Trophoblast cell (in vitro differentiated cells and primary cell): ENCODE measurements at regions not wholly inside any gene's neighbourhood (a gene's known extent, or its start where the extent isn't known, plus 50 kb on each side); places are given as distances from the start of the nearest gene placed in this dataset.
"Not testable (repeated sequence)": the region's sequence is repeated elsewhere in the genome, so short reads cannot be mapped to it uniquely, and the experiment has no call there.

ENCODE experiments used
- DNase-seq, 2 donors: peaks; one replicate each; pipeline ENCODE4 v3.0.0-alpha.2; 2016
- H2AFZ ChIP-seq: 2 replicates; pipeline ENCODE4 v1.6.1; 2013; ENCODE audit warnings: low read length, moderate library complexity, mild to moderate bottlenecking; ENCODE audit not compliant: insufficient read depth, poor library complexity
- H2AK5ac ChIP-seq: 2 replicates; pipeline ENCODE4 v1.6.1; 2013; ENCODE audit warnings: mild to moderate bottlenecking, low read length
- H2BK120ac ChIP-seq: 2 replicates; pipeline ENCODE4 v1.6.1; 2013; ENCODE audit warnings: low read length, mild to moderate bottlenecking, moderate library complexity; ENCODE audit not compliant: insufficient read depth, poor library complexity
- H2BK12ac ChIP-seq: 2 replicates; pipeline ENCODE4 v1.6.1; 2013; ENCODE audit warnings: mild to moderate bottlenecking, low read length, moderate library complexity
- H2BK5ac ChIP-seq: 2 replicates; pipeline ENCODE4 v1.6.1; 2013; ENCODE audit warnings: low read length, low read depth, moderate library complexity, mild to moderate bottlenecking; ENCODE audit not compliant: poor library complexity
- H3K14ac ChIP-seq: 2 replicates; pipeline ENCODE4 v1.6.1; 2013; ENCODE audit warnings: mild to moderate bottlenecking, low read length
- H3K18ac ChIP-seq: 2 replicates; pipeline ENCODE4 v1.6.1; 2013; ENCODE audit warnings: mild to moderate bottlenecking, low read length
- H3K23ac ChIP-seq: 2 replicates; pipeline ENCODE4 v1.6.1; 2013; ENCODE audit warnings: low read length
- H3K27ac ChIP-seq: 2 replicates; pipeline ENCODE4 v1.5.1; 2013; ENCODE audit warnings: low read depth, mild to moderate bottlenecking, inconsistent platforms, low read length, moderate library complexity
- H3K27me3 ChIP-seq: 2 replicates; pipeline ENCODE4 v1.6.1; 2013; ENCODE audit warnings: inconsistent platforms, mild to moderate bottlenecking, low read length, moderate library complexity; ENCODE audit not compliant: insufficient read depth
- H3K36me3 ChIP-seq, 2 experiments: 1 replicate in 1 of 2; 2 replicates in 1 of 2; pipeline ENCODE4 v1.6.1; 2013; ENCODE audit warnings: low read length in 2 of 2, mild to moderate bottlenecking in 2 of 2, moderate library complexity in 1 of 2; ENCODE audit not compliant: insufficient read depth in 2 of 2, control insufficient read depth in 1 of 2
- H3K4ac ChIP-seq: 2 replicates; pipeline ENCODE4 v1.6.1; 2013; ENCODE audit warnings: low read depth, mild to moderate bottlenecking, low read length, moderate library complexity
- H3K4me1 ChIP-seq, 2 experiments: 1 replicate in 1 of 2; 2 replicates in 1 of 2; pipeline ENCODE4 v1.6.1; 2013; ENCODE audit warnings: low read length in 2 of 2, mild to moderate bottlenecking in 2 of 2, moderate library complexity in 1 of 2; ENCODE audit not compliant: insufficient read depth in 2 of 2, control insufficient read depth in 1 of 2
- H3K4me2 ChIP-seq: 2 replicates; pipeline ENCODE4 v1.6.1; 2013; ENCODE audit warnings: inconsistent platforms, mild to moderate bottlenecking, low read length, moderate library complexity
- H3K4me3 ChIP-seq: 2 replicates; pipeline ENCODE4 v1.5.1; 2013; ENCODE audit warnings: mild to moderate bottlenecking, low read depth, low read length, inconsistent platforms
- H3K79me1 ChIP-seq: one replicate; pipeline ENCODE4 v1.6.1; 2013; ENCODE audit warnings: low read length
- H3K79me2 ChIP-seq: 2 replicates; pipeline ENCODE4 v1.6.1; 2013; ENCODE audit warnings: low read length, mild to moderate bottlenecking; ENCODE audit not compliant: control insufficient read depth, insufficient read depth, poor library complexity
- H3K9ac ChIP-seq: 2 replicates; pipeline ENCODE4 v1.6.1; 2013; ENCODE audit warnings: mild to moderate bottlenecking, low read length
- H3K9me3 ChIP-seq: 2 replicates; pipeline ENCODE4 v1.6.1; 2013; ENCODE audit warnings: low read depth, mild to moderate bottlenecking, control low read depth, inconsistent platforms, low read length; ENCODE audit not compliant: insufficient read depth
- H4K12ac ChIP-seq: 2 replicates; pipeline ENCODE4 v1.6.1; 2013; ENCODE audit warnings: low read depth, mild to moderate bottlenecking, low read length, moderate library complexity
- H4K8ac ChIP-seq: 2 replicates; pipeline ENCODE4 v1.6.1; 2013; ENCODE audit warnings: low read depth, mild to moderate bottlenecking, low read length, moderate library complexity
- H4K91ac ChIP-seq: one replicate; pipeline ENCODE4 v1.6.1; 2013; ENCODE audit warnings: low read depth, mild to moderate bottlenecking, low read length, moderate library complexity
- WGBS: extraction: QIAGEN DNeasy Blood & Tissue Kit; methylation state at CpG from one replicate; pipeline ENCODE4 v1.1.7; 2013; ENCODE audit warnings: missing lambda C conversion rate; ENCODE audit not compliant: insufficient read length, insufficient coverage; ENCODE audit errors: extremely low coverage; 5-methylcytosine and 5-hydroxymethylcytosine counted together

DNA sequence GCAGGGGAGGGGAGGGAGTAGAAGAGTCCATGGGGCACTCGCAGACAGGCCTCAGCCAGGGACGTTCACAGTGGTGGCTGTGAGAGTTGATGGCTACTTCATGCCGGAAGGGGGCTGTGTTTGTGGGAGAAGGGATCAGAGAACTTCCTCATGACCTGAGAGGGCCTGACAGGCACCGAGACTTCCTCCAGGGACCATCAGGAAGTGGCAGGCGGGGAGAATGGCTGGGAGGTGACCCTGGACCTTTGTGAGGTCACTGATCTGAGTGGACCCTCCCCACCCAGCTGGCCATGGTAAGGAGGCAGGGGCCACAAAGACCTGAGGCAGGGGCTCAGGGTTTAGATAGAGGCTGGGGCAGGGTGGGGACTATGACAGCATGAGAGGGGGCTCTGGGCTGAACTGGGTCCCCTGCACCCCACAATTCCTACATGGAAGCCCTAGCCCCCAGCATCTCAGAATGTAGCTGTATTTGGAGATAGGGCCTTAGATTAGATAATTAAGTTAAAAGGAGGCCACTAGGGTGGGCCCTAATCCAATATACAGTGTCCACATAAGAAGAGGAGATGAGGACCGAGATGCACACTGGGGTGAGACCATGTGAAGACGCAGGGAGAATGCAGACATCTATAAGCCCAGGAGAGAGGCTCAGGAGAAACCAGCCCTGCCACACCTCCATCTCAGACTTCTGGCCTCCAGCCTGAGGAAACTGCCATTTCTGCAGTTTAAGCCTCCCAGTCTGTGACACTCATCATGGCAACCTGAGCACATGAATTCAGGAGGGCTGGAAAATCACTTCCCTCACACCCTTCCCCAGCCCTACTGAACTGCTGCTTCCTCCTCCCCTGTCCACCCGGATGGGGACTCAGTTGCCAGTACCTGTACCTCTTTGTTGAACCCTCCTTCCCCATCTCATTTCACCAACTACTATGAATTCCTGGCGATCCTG, 273.9 kb upstream of the ZNF32 start:
- H3K79me1 ChIP-seq, result no peaks in the 10 kb centered on the region

DNA sequence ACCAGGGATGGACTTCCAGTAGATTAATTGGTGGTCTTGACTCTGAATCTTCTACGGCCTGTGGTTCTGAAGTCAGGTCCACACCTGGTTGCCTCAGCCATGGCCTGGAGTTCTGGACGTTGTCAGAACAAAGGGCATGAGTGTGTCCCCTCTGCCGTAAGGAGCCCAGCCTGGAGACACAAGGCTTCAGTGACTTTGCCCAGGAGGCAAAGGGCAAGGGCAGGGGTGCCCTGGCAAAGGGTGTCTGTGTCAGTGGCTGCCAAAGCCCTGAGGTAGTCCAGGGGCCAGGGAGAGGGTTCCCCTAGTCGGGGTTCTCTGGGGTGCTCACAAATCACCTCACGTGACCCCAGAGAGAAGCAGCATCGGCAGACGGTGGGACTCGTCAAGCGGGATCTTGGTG, 273.2 kb upstream of the ZNF32 start:
- Histone ChIP-seq H3K23ac (no peak overlapping the region), H4K12ac (no peak overlapping the region), H4K8ac (no peak overlapping the region), H2BK120ac (no peak overlapping the region), H3K36me3 (no peaks in the 10 kb centered on the region), H4K91ac (no peak overlapping the region), H3K27me3 (no peaks in the 10 kb centered on the region), H3K79me2 (no peaks in the 10 kb centered on the region), H3K9ac (no peak overlapping the region), H2AK5ac (no peak overlapping the region), H2BK5ac (no peak overlapping the region), H3K9me3 (peaks cover 9% of the 10 kb centered on the region), H3K4me2 (no peak overlapping the region), H3K18ac (no peak overlapping the region), H3K27ac (no peak overlapping the region), H3K14ac (no peak overlapping the region), H3K4ac (no peak overlapping the region), H2AFZ (no peak overlapping the region), H3K4me1 (no peaks in the 10 kb centered on the region), H3K4me3 (no peak overlapping the region), H2BK12ac (no peak overlapping the region), H3K79me1 (no peaks in the 10 kb centered on the region)
- DNase-seq, result no peak
- no CpG with 5 or more reads among the region's 9 CpGs for WGBS

More for the DNA sequence above, 273.9 kb upstream of the ZNF32 start:
- no peak overlapping the region for H2AK5ac ChIP-seq
- H3K14ac ChIP-seq, result no peak overlapping the region
- no peak overlapping the region for H3K4ac ChIP-seq
- whole genome bisulfite sequencing, result no CpG with 5 or more reads among the region's 9 CpGs
- H2AFZ ChIP-seq, result no peak overlapping the region
- peaks cover 9% of the 10 kb centered on the region for H3K9me3 ChIP-seq
- no peaks in the 10 kb centered on the region for H3K79me2 ChIP-seq
- no peak overlapping the region for H3K23ac ChIP-seq
- H3K9ac ChIP-seq, result no peak overlapping the region
- no peak overlapping the region for H3K27ac ChIP-seq
- no peak overlapping the region for H3K4me3 ChIP-seq
- H4K12ac ChIP-seq, result no peak overlapping the region
- no peak overlapping the region for H3K4me2 ChIP-seq
- no peaks in the 10 kb centered on the region for H3K4me1 ChIP-seq
- no peak overlapping the region for H4K91ac ChIP-seq
- H3K27me3 ChIP-seq, result no peaks in the 10 kb centered on the region
- no peak overlapping the region for H3K18ac ChIP-seq
- no peak overlapping the region for H2BK5ac ChIP-seq
- DNase-seq, result no peak
- H2BK12ac ChIP-seq, result no peak overlapping the region
- no peak overlapping the region for H2BK120ac ChIP-seq
- H4K8ac ChIP-seq, result no peak overlapping the region
- no peaks in the 10 kb centered on the region for H3K36me3 ChIP-seq

DNA sequence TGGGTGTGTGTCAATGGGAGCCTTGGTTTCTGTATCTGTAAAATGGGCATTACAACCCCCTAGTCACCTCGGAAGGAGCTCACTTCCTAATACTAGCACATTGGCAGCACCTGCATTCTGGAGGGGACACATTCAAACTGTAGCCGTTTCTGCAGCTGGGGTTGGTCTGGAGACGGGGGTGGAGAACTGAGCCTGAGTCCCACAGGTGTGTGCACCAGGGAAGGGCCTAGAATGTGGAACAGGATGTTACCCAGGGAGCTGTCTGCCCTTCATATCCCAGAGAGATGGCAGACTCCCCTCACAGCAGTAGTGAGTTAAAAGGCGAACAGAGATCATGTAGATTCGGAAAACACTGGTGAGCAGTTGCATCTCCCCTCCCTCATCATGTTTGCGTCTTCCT, 272.8 kb upstream of the ZNF32 start:
- no peaks in the 10 kb centered on the region for H3K4me1 ChIP-seq
- no CpG with 5 or more reads among the region's 6 CpGs for WGBS

DNA sequence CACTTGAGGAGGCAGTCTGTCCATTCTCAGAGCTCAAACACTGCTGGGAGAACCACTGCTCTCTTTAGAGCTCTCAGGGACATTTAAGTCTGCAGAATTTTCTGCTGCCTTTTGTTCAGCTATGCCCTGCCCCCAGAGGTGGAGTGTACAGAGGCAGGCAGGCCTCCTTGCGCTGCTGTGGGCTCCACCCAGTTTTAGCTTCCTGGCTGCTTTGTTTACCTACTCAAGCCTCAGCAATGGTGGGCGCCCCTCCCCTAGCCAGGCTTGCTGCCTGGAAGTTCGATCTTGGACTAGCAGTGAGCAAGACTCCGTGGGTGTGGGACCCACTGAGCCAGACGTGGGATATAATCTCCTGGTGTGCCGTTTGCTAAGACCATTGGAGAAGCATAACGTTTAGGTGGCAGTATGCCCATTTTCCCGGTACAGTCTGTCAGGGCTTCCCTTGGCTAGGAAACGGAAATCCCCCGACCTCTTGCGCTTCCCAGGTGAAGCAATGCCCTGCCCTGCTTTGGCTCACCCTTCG, 271.6 kb upstream of the ZNF32 start:
- not testable (repeated sequence) for H4K8ac ChIP-seq, H3K18ac ChIP-seq, H3K4ac ChIP-seq, H3K9me3 ChIP-seq, H3K27ac ChIP-seq, H2AFZ ChIP-seq, H3K4me3 ChIP-seq, H3K79me1 ChIP-seq, H3K79me2 ChIP-seq, H2BK5ac ChIP-seq, H3K14ac ChIP-seq, H3K27me3 ChIP-seq, H4K12ac ChIP-seq, DNase-seq, H3K4me2 ChIP-seq, H3K23ac ChIP-seq, H2BK12ac ChIP-seq, H2AK5ac ChIP-seq, H3K4me1 ChIP-seq, H4K91ac ChIP-seq, H2BK120ac ChIP-seq, H3K36me3 ChIP-seq, H3K9ac ChIP-seq
- WGBS, result no CpG with 5 or more reads among the region's 12 CpGs

More for the DNA sequence above, 272.8 kb upstream of the ZNF32 start:
- H3K23ac ChIP-seq, result no peak overlapping the region
- H2AK5ac ChIP-seq, result no peak overlapping the region
- no peak overlapping the region for H3K18ac ChIP-seq
- no peaks in the 10 kb centered on the region for H3K79me1 ChIP-seq
- H2AFZ ChIP-seq, result no peak overlapping the region
- no peak overlapping the region for H3K4me2 ChIP-seq
- no peak overlapping the region for H4K8ac ChIP-seq
- no peak overlapping the region for H2BK12ac ChIP-seq
- H3K14ac ChIP-seq, result no peak overlapping the region
- no peak overlapping the region for H2BK5ac ChIP-seq
- H3K79me2 ChIP-seq, result no peaks in the 10 kb centered on the region
- no peak overlapping the region for H4K12ac ChIP-seq
- H3K9me3 ChIP-seq, result peaks cover 9% of the 10 kb centered on the region
- no peaks in the 10 kb centered on the region for H3K36me3 ChIP-seq
- no peaks in the 10 kb centered on the region for H3K27me3 ChIP-seq
- no peak for DNase-seq
- no peak overlapping the region for H4K91ac ChIP-seq
- no peak overlapping the region for H3K4me3 ChIP-seq
- H3K9ac ChIP-seq, result no peak overlapping the region
- no peak overlapping the region for H3K4ac ChIP-seq
- H2BK120ac ChIP-seq, result no peak overlapping the region
- no peak overlapping the region for H3K27ac ChIP-seq
